IMR-90 (cell line): ENCODE measurements at regions not wholly inside any gene's neighbourhood (a gene's known extent, or its start where the extent isn't known, plus 50 kb on each side); places are given as distances from the start of the nearest gene placed in this dataset.

Experiments
- ATAC-seq: fragments of 200-7000 bp; cut with Tn5 transposase; 2 replicates; pipeline ENCODE4 v1.9.1; 2020; ENCODE audit warnings: low read depth, mild to moderate bottlenecking, moderate library complexity
- BruUV-seq: library from RNA; stranded (reverse); fragments of 400-500 nt; replicated peaks from 2 replicates; lab custom pipeline; 2021; lab: Mats Ljungman, UMichigan
- CTCF ChIA-PET: fragments of 300-600 bp; formaldehyde crosslinking; extraction: SDS; loops from one replicate; lab custom pipeline; 2021; ENCODE audit warnings: antibody characterized with exemption; lab: Yijun Ruan, JAX
- POLR2A ChIA-PET: fragments of 300-600 bp; sonication (Branson Sonifier 250); formaldehyde crosslinking; loops from one replicate; lab custom pipeline; 2022; ENCODE audit warnings: antibody characterized with exemption; ENCODE audit not compliant: unreplicated experiment; lab: Charles Lee
- DNase-seq: peaks from one replicate; pipeline ENCODE4 v3.0.0; 2013
- H2AFZ ChIP-seq: replicated peaks from 2 replicates; pipeline ENCODE3; 2013; ENCODE audit warnings: low read length, mild to moderate bottlenecking; ENCODE audit not compliant: poor library complexity
- H2AK5ac ChIP-seq: 2 replicates; pipeline ENCODE4 v1.6.1; 2013; ENCODE audit warnings: low read depth, low read length, inconsistent platforms
- H2AK9ac ChIP-seq: replicated peaks from 2 replicates; pipeline ENCODE3; 2013; ENCODE audit warnings: mild to moderate bottlenecking, low read depth, low read length, moderate library complexity; ENCODE audit not compliant: poor library complexity
- H2BK120ac ChIP-seq: 2 replicates; pipeline ENCODE4 v1.6.1; 2013; ENCODE audit warnings: low read depth, low read length, inconsistent platforms
- H2BK15ac ChIP-seq: 3 replicates; pipeline ENCODE4 v1.6.1; 2013; ENCODE audit warnings: low read depth, low read length, inconsistent platforms
- H2BK20ac ChIP-seq: 2 replicates; pipeline ENCODE4 v1.6.1; 2013; ENCODE audit warnings: low read depth, mild to moderate bottlenecking, inconsistent platforms, low read length, moderate library complexity
- H2BK5ac ChIP-seq: 2 replicates; pipeline ENCODE4 v1.6.1; 2013; ENCODE audit warnings: mild to moderate bottlenecking, low read depth, low read length, inconsistent platforms; ENCODE audit not compliant: poor library complexity, severe bottlenecking
- H3K14ac ChIP-seq: replicated peaks from 2 replicates; pipeline ENCODE4 v1.6.1; 2013; ENCODE audit warnings: low read depth, low read length, inconsistent platforms
- H3K18ac ChIP-seq: 2 replicates; pipeline ENCODE4 v1.6.1; 2013; ENCODE audit warnings: low read depth, low read length, control low read depth
- H3K23ac ChIP-seq: 2 replicates; pipeline ENCODE4 v1.6.1; 2013; ENCODE audit warnings: low read depth, low read length, inconsistent platforms
- H3K27ac ChIP-seq: 2 replicates; pipeline ENCODE4 v1.5.1; 2013; ENCODE audit warnings: mild to moderate bottlenecking, control low read depth, low read length; ENCODE audit not compliant: insufficient read depth
- H3K27me3 ChIP-seq: 2 replicates; pipeline ENCODE4 v1.6.1; 2013; ENCODE audit warnings: low read length; ENCODE audit not compliant: control insufficient read depth, insufficient read depth
- H3K36me3 ChIP-seq: 2 replicates; pipeline ENCODE4 v1.6.1; 2013; ENCODE audit warnings: low read length, mixed read lengths; ENCODE audit not compliant: control insufficient read depth, insufficient read depth
- H3K4ac ChIP-seq: 2 replicates; pipeline ENCODE4 v1.6.1; 2013; ENCODE audit warnings: low read depth, low read length, inconsistent platforms
- H3K4me1 ChIP-seq: 2 replicates; pipeline ENCODE4 v1.6.1; 2013; ENCODE audit warnings: low read length, mixed read lengths; ENCODE audit not compliant: control insufficient read depth, insufficient read depth
- H3K4me2 ChIP-seq: 2 replicates; pipeline ENCODE4 v1.6.1; 2013; ENCODE audit warnings: low read depth, mild to moderate bottlenecking, control low read depth, low read length, moderate library complexity
- H3K4me3 ChIP-seq: 2 replicates; pipeline ENCODE4 v1.5.1; 2013; ENCODE audit warnings: low read depth, mild to moderate bottlenecking, control low read depth, low read length, moderate library complexity; ENCODE audit not compliant: insufficient read depth
- H3K56ac ChIP-seq: 2 replicates; pipeline ENCODE4 v1.6.1; 2013; ENCODE audit warnings: low read length, inconsistent platforms; ENCODE audit not compliant: insufficient read depth; ENCODE audit errors: extremely low read depth
- H3K79me1 ChIP-seq, 2 experiments: 2 replicates each; pipeline ENCODE4 v1.6.1; 2013; ENCODE audit warnings: low read length in 2 of 2, inconsistent platforms in 1 of 2, low read depth in 1 of 2
- H3K9ac ChIP-seq: 2 replicates; pipeline ENCODE4 v1.6.1; 2013; ENCODE audit warnings: low read depth, low read length, control low read depth
- H3K9me1 ChIP-seq: 2 replicates; pipeline ENCODE4 v1.6.1; 2013; ENCODE audit warnings: low read length, inconsistent platforms; ENCODE audit not compliant: insufficient read depth
- H3K9me3 ChIP-seq: 2 replicates; pipeline ENCODE4 v1.6.1; 2013; ENCODE audit warnings: low read length; ENCODE audit not compliant: control insufficient read depth, insufficient read depth
- H4K20me1 ChIP-seq: 2 replicates; pipeline ENCODE4 v1.6.1; 2013; ENCODE audit warnings: low read length, inconsistent platforms; ENCODE audit not compliant: insufficient read depth
- H4K5ac ChIP-seq: 2 replicates; pipeline ENCODE4 v1.6.1; 2013; ENCODE audit warnings: mild to moderate bottlenecking, low read depth, low read length, control low read depth
- H4K8ac ChIP-seq, 2 experiments: 2 replicates each; pipeline ENCODE4 v1.6.1; 2013; ENCODE audit warnings: low read depth in 2 of 2, low read length in 2 of 2, control low read depth in 1 of 2, inconsistent platforms in 1 of 2
- H4K91ac ChIP-seq: 2 replicates; pipeline ENCODE4 v1.6.1; 2013; ENCODE audit warnings: low read depth, low read length, inconsistent platforms; ENCODE audit not compliant: insufficient read depth
- CHD1 ChIP-seq: IDR thresholded peaks from 2 replicates; pipeline ENCODE4 v1.6.1; 2012; ENCODE audit warnings: low read depth, low read length, improper control_type of control experiment
- FOS ChIP-seq: fragments of 150-350 bp; IDR thresholded peaks from 2 replicates; pipeline ENCODE4 v1.6.1; 2016; ENCODE audit warnings: low read depth, low read length
- MAFK ChIP-seq: IDR thresholded peaks from 2 replicates; pipeline ENCODE4 v1.6.1; 2012; ENCODE audit warnings: low read depth, low read length, improper control_type of control experiment
- MXI1 ChIP-seq: IDR thresholded peaks from 2 replicates; pipeline ENCODE4 v1.6.1; 2012; ENCODE audit warnings: low read depth, mild to moderate bottlenecking, low read length, moderate library complexity, borderline replicate concordance
- NFE2L2 ChIP-seq: fragments of 150-350 bp; IDR thresholded peaks from 2 replicates; pipeline ENCODE4 v1.6.1; 2016; ENCODE audit warnings: low read depth, mild to moderate bottlenecking, low read length
- POLR2A ChIP-seq: IDR thresholded peaks from 2 replicates; pipeline ENCODE4 v1.6.1; 2012; ENCODE audit warnings: mild to moderate bottlenecking, low read depth, low read length
- SMC3 ChIP-seq: fragments of 150-350 bp; IDR thresholded peaks from 2 replicates; pipeline ENCODE4 v1.6.1; 2016; ENCODE audit warnings: low read depth, mild to moderate bottlenecking, antibody characterized with exemption, low read length, moderate library complexity
- WGBS, 2 experiments: methylation state at CpG; one replicate each; pipeline versions ENCODE4 v1.1.5 to v1.1.7; 2013; ENCODE audit warnings: missing lambda C conversion rate in 2 of 2; ENCODE audit not compliant: insufficient read length in 1 of 2; ENCODE audit errors: extremely low coverage in 2 of 2; 5-methylcytosine and 5-hydroxymethylcytosine counted together
- dilution Hi-C: fragments of 300-500 bp; cut with HindIII; formaldehyde crosslinking; loops from one replicate; pipeline ENCODE4 v1.14.3; 2018; ENCODE audit warnings: low sequenced_read_pairs; ENCODE audit not compliant: unreplicated experiment
- in situ Hi-C: fragments of 300-500 bp; cut with MboI; formaldehyde crosslinking; loops from 3 replicates; pipeline ENCODE4 v1.14.3; 2019; ENCODE audit warnings: low sequenced_read_pairs, inconsistent platforms, mixed read lengths
- intact Hi-C: fragments of 100-400 bp; cut with micrococcal nuclease; formaldehyde crosslinking; loops from 2 replicates; pipeline ENCODE4 v1.10.0; 2022
- TF ChIP-seq, protein P1 (sequence below): fragments of 150-350 bp; IDR thresholded peaks from 2 replicates; pipeline ENCODE4 v1.6.1; 2017; ENCODE audit warnings: mild to moderate bottlenecking, antibody characterized with exemption, low read length, low read depth
- TF ChIP-seq, protein P2 (sequence below): fragments of 150-350 bp; IDR thresholded peaks from 2 replicates; pipeline ENCODE4 v1.6.1; 2016; ENCODE audit warnings: low read depth, mild to moderate bottlenecking, low read length, moderate library complexity, borderline replicate concordance

DNA sequence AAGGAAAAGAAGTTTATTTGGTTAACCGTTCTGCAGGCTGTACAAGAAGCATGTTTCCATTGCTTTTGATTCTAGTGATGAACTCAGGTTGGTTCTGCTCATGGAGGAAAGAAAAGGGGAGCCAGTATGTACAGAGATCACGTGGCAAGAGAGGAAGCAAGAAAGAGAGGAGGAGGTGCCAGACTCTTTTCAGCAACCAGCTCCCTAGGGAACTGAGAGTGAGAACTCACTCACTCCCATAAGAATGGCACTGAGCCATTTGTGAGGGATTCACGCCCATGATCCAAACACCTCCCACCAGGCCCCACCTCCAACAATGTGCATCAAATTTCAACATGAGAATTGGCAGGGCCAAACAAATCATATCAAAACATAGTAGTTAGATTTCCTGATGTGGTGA lies 649.1 kb downstream of the EPM2A start:
- H3K4me1 ChIP-seq = no peaks in the 10 kb centered on the region; the same call in 1 of the 2 replicates
- WGBS, 2 experiments = no CpG with 5 or more reads among the region's 3 CpGs
- H3K27ac ChIP-seq = no peak overlapping the region
- H2BK5ac ChIP-seq = no peak overlapping the region
- no peak overlapping the region for H3K14ac ChIP-seq
- H3K23ac ChIP-seq = no peak overlapping the region
- POLR2A ChIA-PET = no interaction called here
- intact Hi-C loops = no loop called here
- no peak overlapping the region for H2AFZ ChIP-seq
- in situ Hi-C loops = no loop called here
- H3K4me2 ChIP-seq = no peak overlapping the region
- BruUV-seq = no TSS peak
- H3K9me1 ChIP-seq = no peaks in the 10 kb centered on the region
- H3K18ac ChIP-seq = no peak overlapping the region
- dilution Hi-C loops = no loop called here
- H3K56ac ChIP-seq = no peak overlapping the region
- DNase-seq (no peak), ATAC-seq (no peak)
- no peaks in the 10 kb centered on the region for H3K36me3 ChIP-seq
- no peak overlapping the region for H3K9ac ChIP-seq
- H3K79me1 ChIP-seq = no peaks in the 10 kb centered on the region
- H2BK15ac ChIP-seq = no peak overlapping the region
- H3K4ac ChIP-seq = no peak overlapping the region
- no peak overlapping the region for H2BK120ac ChIP-seq
- no peak overlapping the region for H4K5ac ChIP-seq
- H3K4me3 ChIP-seq = no peak overlapping the region
- H3K9me3 ChIP-seq = no peaks in the 10 kb centered on the region
- H4K91ac ChIP-seq = no peak overlapping the region
- H2BK20ac ChIP-seq = no peak overlapping the region
- H2AK9ac ChIP-seq = no peak overlapping the region
- CTCF ChIA-PET = no interaction called here
- H4K8ac ChIP-seq = no peak overlapping the region
- TF ChIP-seq, protein P1, sequence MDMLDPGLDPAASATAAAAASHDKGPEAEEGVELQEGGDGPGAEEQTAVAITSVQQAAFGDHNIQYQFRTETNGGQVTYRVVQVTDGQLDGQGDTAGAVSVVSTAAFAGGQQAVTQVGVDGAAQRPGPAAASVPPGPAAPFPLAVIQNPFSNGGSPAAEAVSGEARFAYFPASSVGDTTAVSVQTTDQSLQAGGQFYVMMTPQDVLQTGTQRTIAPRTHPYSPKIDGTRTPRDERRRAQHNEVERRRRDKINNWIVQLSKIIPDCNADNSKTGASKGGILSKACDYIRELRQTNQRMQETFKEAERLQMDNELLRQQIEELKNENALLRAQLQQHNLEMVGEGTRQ = no peak
- TF ChIP-seq SMC3 (no peak), POLR2A (no peak), CHD1 (no peak), FOS (no peak), MXI1 (no peak), MAFK (no peak), NFE2L2 (no peak)
- TF ChIP-seq, protein P2, sequence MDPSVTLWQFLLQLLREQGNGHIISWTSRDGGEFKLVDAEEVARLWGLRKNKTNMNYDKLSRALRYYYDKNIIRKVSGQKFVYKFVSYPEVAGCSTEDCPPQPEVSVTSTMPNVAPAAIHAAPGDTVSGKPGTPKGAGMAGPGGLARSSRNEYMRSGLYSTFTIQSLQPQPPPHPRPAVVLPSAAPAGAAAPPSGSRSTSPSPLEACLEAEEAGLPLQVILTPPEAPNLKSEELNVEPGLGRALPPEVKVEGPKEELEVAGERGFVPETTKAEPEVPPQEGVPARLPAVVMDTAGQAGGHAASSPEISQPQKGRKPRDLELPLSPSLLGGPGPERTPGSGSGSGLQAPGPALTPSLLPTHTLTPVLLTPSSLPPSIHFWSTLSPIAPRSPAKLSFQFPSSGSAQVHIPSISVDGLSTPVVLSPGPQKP = no peak
- no peaks in the 10 kb centered on the region for H3K27me3 ChIP-seq
- no peak overlapping the region for H2AK5ac ChIP-seq
- H4K20me1 ChIP-seq = no peaks in the 10 kb centered on the region
